ENCODE measurements at regions not wholly inside any gene's neighbourhood (a gene's known extent, or its start where the extent isn't known, plus 50 kb on each side); places are given as distances from the start of the nearest gene placed in this dataset.

DNA sequence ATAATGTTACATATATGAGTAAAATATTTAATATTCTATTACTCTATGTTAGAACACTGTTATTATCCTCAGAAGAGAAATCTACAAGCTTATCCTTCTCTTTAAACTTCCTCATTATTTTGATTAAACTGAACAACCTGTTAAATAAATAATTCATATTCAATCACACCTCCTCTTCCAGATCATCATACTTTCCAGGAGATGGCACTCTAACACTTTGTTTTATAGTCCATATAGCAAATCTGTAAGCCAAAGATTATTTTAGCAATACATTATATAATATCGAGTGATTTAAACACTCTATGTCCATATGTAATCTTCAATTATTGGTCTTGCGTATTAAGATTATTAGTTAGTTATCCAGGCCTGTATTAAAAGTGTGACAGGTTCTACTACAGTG, 694.1 kb downstream of the ANKRD7 start:
- Histone ChIP-seq H3K79me2 (ENCODE audit: low read length) (no peaks in the 10 kb centered on the region), H2AFZ (ENCODE audit: low read depth, low read length) (no peak overlapping the region), H3K36me3 (replicated peaks; ENCODE audit: low read depth, low read length) (no peaks in the 10 kb centered on the region), H3K4me1 (ENCODE audit: low read length) (no peaks in the 10 kb centered on the region), H3K4me3 (ENCODE audit: low read length) (no peak overlapping the region), H3K9ac (ENCODE audit: low read length) (no peak overlapping the region), H4K20me1 (ENCODE audit: insufficient read depth, low read length) (no peaks in the 10 kb centered on the region), H3K27me3 (ENCODE audit: low read depth, low read length) (no peaks in the 10 kb centered on the region), H3K4me2 (ENCODE audit: low read length) (no peak overlapping the region), H3K27ac (ENCODE audit: low read length) (no peak overlapping the region), H3K9me3 (ENCODE audit: insufficient read depth, low read length) (peaks cover 3% of the 10 kb centered on the region; the same call in 1 of the 2 replicates)
- TF ChIP-seq, protein P1, sequence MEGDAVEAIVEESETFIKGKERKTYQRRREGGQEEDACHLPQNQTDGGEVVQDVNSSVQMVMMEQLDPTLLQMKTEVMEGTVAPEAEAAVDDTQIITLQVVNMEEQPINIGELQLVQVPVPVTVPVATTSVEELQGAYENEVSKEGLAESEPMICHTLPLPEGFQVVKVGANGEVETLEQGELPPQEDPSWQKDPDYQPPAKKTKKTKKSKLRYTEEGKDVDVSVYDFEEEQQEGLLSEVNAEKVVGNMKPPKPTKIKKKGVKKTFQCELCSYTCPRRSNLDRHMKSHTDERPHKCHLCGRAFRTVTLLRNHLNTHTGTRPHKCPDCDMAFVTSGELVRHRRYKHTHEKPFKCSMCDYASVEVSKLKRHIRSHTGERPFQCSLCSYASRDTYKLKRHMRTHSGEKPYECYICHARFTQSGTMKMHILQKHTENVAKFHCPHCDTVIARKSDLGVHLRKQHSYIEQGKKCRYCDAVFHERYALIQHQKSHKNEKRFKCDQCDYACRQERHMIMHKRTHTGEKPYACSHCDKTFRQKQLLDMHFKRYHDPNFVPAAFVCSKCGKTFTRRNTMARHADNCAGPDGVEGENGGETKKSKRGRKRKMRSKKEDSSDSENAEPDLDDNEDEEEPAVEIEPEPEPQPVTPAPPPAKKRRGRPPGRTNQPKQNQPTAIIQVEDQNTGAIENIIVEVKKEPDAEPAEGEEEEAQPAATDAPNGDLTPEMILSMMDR (IDR thresholded peaks at IDR 0.05; ENCODE audit: low read depth, low read length): peak; percentile 61
- TF ChIP-seq EZH2phosphoT487 (IDR thresholded peaks at IDR 0.05; ENCODE audit: low read depth): no peak

DNA sequence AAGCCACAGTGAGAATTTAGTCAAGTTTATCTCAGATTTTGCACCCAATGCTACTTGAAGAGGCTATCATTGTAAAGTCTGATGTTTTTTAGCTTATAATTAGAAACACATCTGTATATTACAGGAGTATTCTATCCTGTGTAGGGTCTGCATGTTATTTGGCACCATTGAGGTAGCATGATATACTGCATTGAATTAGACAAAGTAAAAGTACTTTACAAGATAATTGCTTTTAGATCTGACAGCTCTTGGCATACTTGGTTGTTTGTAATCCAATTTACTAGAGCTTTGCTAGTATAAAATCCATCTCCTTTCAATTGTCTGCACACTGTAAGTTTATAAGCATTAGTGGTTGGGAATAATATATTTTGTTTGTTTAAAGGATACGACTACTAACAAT, 714.3 kb downstream of the ANKRD7 start:
- H3K27ac ChIP-seq (ENCODE audit: low read length): no peak overlapping the region
- no peaks in the 10 kb centered on the region for H3K9me3 ChIP-seq (ENCODE audit: insufficient read depth, low read length)
- no peaks in the 10 kb centered on the region for H3K4me1 ChIP-seq (ENCODE audit: low read length)
- H3K9ac ChIP-seq (ENCODE audit: low read length): no peak overlapping the region
- H3K4me3 ChIP-seq (ENCODE audit: low read length): no peak overlapping the region
- H3K27me3 ChIP-seq (ENCODE audit: low read depth, low read length): no peaks in the 10 kb centered on the region
- H2AFZ ChIP-seq (ENCODE audit: low read depth, low read length): no peak overlapping the region
- H3K36me3 ChIP-seq (replicated peaks; ENCODE audit: low read depth, low read length): no peaks in the 10 kb centered on the region
- no peaks in the 10 kb centered on the region for H3K79me2 ChIP-seq (ENCODE audit: low read length)
- H3K4me2 ChIP-seq (ENCODE audit: low read length): no peak overlapping the region
- no peaks in the 10 kb centered on the region for H4K20me1 ChIP-seq (ENCODE audit: insufficient read depth, low read length)
- TF ChIP-seq, protein P1 (IDR thresholded peaks at IDR 0.05; ENCODE audit: low read depth, low read length): no peak
- TF ChIP-seq EZH2phosphoT487 (IDR thresholded peaks at IDR 0.05; ENCODE audit: low read depth): no peak

DNA sequence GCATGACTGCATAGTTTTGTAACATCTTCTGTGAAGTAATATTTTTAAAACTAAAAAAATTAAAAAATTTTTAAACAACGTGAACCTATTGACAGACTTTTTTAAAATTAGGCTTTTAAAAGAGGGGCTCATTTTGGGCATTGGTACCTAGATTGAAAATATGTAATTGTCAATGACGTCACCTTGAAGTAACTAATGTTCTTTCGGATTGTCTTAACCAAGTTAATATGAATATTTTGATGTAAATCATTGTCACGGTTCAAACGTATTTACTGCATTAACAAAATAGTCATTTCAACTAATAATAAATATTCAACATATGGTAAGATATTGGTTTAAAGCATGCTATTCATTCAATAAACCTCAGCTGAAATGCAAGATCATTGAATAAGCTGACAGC, 719.8 kb downstream of the ANKRD7 start:
- no peaks in the 10 kb centered on the region for H3K27me3 ChIP-seq (ENCODE audit: low read depth, low read length)
- TF ChIP-seq, protein P1 (IDR thresholded peaks at IDR 0.05; ENCODE audit: low read depth, low read length): no peak
- H3K9ac ChIP-seq (ENCODE audit: low read length): no peak overlapping the region
- H3K36me3 ChIP-seq (replicated peaks; ENCODE audit: low read depth, low read length): no peaks in the 10 kb centered on the region
- H3K4me3 ChIP-seq (ENCODE audit: low read length): no peak overlapping the region
- no peaks in the 10 kb centered on the region for H3K9me3 ChIP-seq (ENCODE audit: insufficient read depth, low read length)
- no peak overlapping the region for H2AFZ ChIP-seq (ENCODE audit: low read depth, low read length)
- H4K20me1 ChIP-seq (ENCODE audit: insufficient read depth, low read length): no peaks in the 10 kb centered on the region
- no peaks in the 10 kb centered on the region for H3K79me2 ChIP-seq (ENCODE audit: low read length)
- no peak overlapping the region for H3K4me2 ChIP-seq (ENCODE audit: low read length)
- H3K4me1 ChIP-seq (ENCODE audit: low read length): no peaks in the 10 kb centered on the region
- no peak overlapping the region for H3K27ac ChIP-seq (ENCODE audit: low read length)

- Histone ChIP-seq H3K79me2 (ENCODE audit: low read length) (no peaks in the 10 kb centered on the region), H4K20me1 (ENCODE audit: insufficient read depth, low read length) (no peaks in the 10 kb centered on the region), H3K4me2 (ENCODE audit: low read length) (no peak overlapping the region), H3K4me3 (ENCODE audit: low read length) (no peak overlapping the region), H3K36me3 (replicated peaks; ENCODE audit: low read depth, low read length) (no peaks in the 10 kb centered on the region), H3K9ac (ENCODE audit: low read length) (no peak overlapping the region), H3K4me1 (ENCODE audit: low read length) (no peaks in the 10 kb centered on the region), H3K9me3 (ENCODE audit: insufficient read depth, low read length) (no peaks in the 10 kb centered on the region), H3K27me3 (ENCODE audit: low read depth, low read length) (no peaks in the 10 kb centered on the region), H2AFZ (ENCODE audit: low read depth, low read length) (no peak overlapping the region), H3K27ac (ENCODE audit: low read length) (no peak overlapping the region)
- no peak for TF ChIP-seq EZH2phosphoT487 (IDR thresholded peaks at IDR 0.05; ENCODE audit: low read depth)
- TF ChIP-seq, protein P1 (IDR thresholded peaks at IDR 0.05; ENCODE audit: low read depth, low read length): no peak
Observed at GRCh38 chr7:118945911-118946682, 721.6 kb downstream of the ANKRD7 start.

Measured in OCI-LY3 (cell line).